ENCODE measurements at regions not wholly inside any gene's neighbourhood (a gene's known extent, or its start where the extent isn't known, plus 50 kb on each side); places are given as distances from the start of the nearest gene placed in this dataset.

GRCh38 chr18:8517276-8517675, 92.0 kb upstream of the RAB12 start:
- TF ChIP-seq REST (IDR thresholded peaks at IDR 0.05; ENCODE audit: insufficient replicate concordance, low read depth) (no peak), CTCF (IDR thresholded peaks at IDR 0.05; ENCODE audit: insufficient read depth, low read length) (no peak), POLR2AphosphoS5 (IDR thresholded peaks at IDR 0.05; ENCODE audit: low read depth) (no peak), SPI1 (IDR thresholded peaks at IDR 0.05; ENCODE audit: borderline replicate concordance, low read depth) (no peak)

Measured in HL-60 (cell line).